GM21528 (cell line): ENCODE measurements at regions not wholly inside any gene's neighbourhood (a gene's known extent, or its start where the extent isn't known, plus 50 kb on each side); places are given as distances from the start of the nearest gene placed in this dataset.
"Not testable (repeated sequence)": the region's sequence is repeated elsewhere in the genome, so short reads cannot be mapped to it uniquely, and the experiment has no call there.

ENCODE experiments used
- ATAC-seq: cut with Tn5 transposase; IDR thresholded peaks from one replicate; pipeline ENCODE4 v1.9.1; 2021; ENCODE audit warnings: mild to moderate bottlenecking, moderate library complexity; ENCODE audit not compliant: unreplicated experiment, low FRiP score

DNA sequence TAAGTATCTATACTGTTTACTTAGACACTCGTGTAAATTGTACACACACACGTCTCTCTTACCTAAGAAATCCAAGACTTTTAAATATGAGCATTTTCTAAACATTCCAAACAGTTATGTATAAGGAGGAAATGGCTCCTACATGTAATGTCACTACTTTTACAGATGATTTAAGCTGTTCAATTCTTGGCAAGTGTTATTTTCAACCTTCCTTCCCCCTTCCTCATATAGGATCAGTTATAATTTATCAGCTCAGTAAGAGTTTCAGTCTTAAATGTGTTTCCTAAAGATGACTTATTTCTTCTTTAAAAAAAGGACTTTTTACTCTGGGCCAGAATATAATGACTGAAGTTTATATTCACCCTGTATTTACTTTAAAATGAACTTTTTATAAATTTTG, 601.1 kb downstream of the ANKRD50 start:
- ATAC-seq, result no peak

GRCh38 chr4:124111922-124112321, 600.6 kb downstream of the ANKRD50 start:
- no peak for ATAC-seq

GRCh38 chr4:124118061-124118460, 594.5 kb downstream of the ANKRD50 start:
- no peak for ATAC-seq

DNA sequence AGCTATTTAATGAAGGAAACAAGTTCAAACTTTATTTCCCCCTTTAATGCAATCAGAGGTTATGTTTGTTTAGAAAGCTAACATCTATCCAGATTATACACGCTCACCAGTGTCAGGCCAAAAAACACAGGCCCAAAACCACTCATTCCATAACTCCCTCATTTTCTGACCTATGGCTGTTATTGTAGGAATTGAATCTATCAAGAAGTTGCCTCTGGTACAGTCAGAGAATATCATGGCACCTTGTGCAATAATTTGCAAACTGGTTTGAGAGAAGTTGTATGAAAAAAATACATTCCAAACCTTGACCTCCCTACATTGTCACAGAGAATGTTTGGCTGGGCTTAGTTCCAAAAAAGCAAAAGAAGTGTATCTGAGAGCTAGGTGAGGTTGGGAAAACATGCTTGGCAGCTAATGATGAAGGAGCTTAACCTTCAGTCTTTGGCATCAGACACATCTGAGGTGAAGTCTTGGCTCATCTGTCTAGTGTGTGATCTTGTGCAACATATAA, 591.0 kb downstream of the ANKRD50 start:
- no peak for ATAC-seq

DNA sequence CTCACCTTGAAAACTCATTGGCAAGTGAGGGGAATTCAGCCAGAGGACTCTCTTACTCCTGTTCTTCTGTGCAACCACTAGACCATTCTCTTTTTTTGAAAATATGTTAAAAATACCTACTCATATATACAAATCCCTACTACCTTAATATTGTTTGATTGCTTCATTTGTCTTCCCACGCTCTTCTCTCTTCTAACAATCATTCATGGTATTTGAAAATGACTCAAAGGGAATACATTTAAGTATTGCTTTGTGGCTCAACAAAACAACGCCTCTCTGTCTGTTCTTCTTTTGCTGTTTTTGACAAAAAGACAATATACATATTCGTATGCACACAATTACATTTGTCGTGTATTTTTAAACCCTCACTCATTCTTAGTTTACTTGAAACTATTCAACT, 589.4 kb downstream of the ANKRD50 start:
- no peak for ATAC-seq

- no peak for ATAC-seq
These were observed 588.8 kb downstream of the ANKRD50 start for GRCh38 chr4:124123721-124124120.

GRCh38 chr4:124131324-124131723, 581.2 kb downstream of the ANKRD50 start:
- ATAC-seq, result not testable (repeated sequence)

- ATAC-seq, result no peak
These were observed 580.4 kb downstream of the ANKRD50 start for GRCh38 chr4:124132161-124132560.

GRCh38 chr4:124133753-124134152, 578.8 kb downstream of the ANKRD50 start:
- ATAC-seq, result no peak

DNA sequence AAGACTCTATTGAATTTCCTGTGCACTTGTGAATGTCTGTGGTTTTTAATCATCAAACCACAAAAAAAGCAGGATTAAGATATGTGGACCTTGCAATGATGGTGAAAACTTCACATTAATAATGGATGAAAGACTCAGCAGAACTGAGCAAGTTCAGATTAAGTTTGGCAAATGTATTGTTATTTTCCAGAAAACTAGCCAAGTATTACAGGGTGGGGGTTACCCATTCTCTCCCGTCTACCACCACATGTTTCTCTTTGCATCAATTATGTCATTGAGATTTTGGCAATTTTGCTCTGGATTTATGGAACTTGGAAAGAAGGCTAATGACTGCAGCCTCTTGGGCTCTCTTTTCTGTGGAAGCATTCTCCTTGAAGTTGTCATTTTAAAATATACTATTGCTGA, 577.1 kb downstream of the ANKRD50 start:
- ATAC-seq, result no peak

- ATAC-seq, result no peak
These were observed 573.5 kb downstream of the ANKRD50 start for GRCh38 chr4:124139044-124139443.

DNA sequence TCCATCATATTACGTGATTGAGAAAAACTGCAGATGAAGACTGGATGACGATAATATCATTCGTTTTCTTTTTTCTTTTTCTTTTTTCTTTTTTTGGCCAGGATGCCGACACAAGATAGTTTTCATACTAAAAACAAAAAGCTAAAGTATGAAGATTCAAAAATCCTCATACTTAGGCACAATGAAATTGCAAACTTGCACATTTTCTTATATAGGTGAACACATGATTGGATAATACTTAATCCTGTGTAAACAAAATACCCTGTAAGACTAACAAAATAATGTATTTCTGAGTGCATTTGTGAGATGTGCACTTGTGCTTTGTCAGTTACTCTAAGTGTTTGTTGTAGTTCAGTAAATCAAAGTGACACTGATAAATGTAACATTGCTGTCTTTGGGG, 568.9 kb downstream of the ANKRD50 start:
- ATAC-seq, result no peak

DNA sequence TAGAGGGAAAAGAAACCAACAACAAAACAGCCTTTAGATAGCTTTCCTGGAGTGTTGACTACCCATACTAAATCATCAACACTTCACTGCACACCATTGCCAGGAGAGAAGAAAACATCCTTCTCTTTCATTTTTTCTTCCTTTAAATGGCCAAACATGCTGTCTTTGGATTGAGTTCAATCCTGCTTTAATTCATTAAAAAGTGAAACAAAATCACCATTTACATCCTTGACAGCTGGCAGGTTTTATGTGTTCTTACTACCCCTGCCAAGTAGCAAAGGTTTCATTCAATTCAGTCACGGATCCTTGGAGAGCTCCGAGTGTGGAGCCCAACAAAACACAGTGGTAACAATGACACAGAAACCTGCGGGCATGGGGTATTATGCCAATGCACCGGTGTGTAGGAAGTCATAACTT, 568.3 kb downstream of the ANKRD50 start:
- ATAC-seq, result no peak

DNA sequence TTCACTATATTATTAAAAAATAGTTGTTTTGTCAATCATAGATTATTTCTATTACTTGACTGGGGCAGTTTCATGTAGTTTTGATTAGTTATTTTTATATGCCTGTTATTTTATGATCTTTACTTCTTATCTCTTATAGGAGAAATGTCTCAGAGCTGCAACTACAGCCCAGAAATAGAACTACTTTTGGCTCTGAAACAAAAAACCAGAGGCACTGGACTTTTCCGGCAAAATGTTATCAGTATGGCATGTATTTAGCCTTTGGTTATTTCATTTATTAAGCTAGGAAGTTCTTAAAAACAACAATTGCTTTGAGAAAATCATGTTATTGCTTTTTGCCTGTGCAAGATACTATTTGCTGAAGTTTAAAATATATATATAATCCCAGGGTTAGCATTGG, 566.5 kb downstream of the ANKRD50 start:
- no peak for ATAC-seq

DNA sequence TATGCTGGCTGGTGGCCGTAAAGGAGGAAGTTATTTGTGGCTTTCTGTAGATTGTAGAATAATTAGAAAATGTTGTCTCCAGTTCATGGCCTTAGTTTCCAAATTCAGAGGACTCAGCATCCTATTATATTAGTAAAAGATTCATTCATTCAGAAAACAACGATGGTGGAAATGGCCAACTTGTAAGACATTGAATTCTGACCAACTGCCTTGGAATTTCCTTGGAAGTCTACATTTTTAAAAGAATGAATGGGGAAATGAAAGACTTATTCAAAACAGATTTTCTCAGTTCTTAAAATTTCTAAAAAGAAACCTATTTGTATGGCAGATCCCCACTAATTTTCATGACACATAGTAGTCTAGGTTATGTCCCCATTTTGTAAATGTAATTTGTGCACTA, 561.5 kb downstream of the ANKRD50 start:
- no peak for ATAC-seq

DNA sequence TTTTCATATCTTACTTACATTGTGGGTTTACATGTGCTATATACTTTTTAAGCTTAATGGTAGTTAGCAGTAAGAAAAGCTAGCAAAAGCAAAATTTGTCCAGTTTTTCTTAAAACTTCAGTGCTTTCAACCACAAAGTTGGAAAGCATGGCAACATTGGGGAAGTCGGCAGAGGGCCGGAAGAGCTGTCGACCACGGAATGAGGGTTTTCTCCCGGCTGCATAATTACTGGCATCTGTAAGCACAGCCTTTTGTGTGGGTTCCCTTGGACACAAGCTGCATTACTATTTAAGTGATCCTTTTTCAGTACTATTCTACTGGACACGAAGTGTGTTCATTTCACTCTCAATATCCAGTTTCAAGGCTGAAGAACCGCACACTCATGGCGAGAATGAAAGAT, 560.4 kb downstream of the ANKRD50 start:
- ATAC-seq, result no peak

- no peak for ATAC-seq
These were observed 557.3 kb downstream of the ANKRD50 start for GRCh38 chr4:124155239-124155638.

DNA sequence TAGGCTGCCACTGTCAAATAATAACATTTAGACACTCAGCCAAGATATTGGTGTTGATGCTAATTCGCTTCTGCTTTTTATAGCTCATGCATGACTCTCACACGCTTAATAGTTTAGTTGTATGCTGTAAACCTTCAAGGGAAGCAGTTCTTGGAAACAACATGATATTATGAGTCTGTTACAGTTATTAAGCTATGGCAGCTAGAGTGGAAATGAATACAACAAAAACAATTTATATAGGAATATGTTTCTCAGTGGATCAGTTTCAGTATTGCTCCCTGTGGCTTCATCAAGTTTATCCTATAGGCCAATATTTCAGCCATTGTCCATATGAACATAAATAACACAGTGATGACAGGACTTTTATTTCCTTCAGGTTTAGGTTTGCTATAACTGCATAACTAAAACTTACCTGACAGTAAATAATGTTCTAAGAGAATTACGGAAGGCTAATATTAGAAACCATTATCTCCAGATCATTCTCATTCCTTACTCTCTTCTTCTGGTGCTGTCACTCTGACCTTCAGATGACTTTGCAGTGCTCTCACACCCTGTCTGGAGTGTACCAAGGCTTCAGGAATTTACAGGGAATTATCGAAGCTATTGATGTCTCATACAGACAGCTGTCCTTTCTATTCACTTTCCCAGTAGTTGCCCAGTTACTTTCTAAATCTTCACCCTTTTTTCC, 555.0 kb downstream of the ANKRD50 start:
- ATAC-seq, result no peak

- no peak for ATAC-seq
These were observed 549.1 kb downstream of the ANKRD50 start for GRCh38 chr4:124163401-124163800.

- ATAC-seq, result no peak
These were observed 544.9 kb downstream of the ANKRD50 start for GRCh38 chr4:124167602-124168001.

DNA sequence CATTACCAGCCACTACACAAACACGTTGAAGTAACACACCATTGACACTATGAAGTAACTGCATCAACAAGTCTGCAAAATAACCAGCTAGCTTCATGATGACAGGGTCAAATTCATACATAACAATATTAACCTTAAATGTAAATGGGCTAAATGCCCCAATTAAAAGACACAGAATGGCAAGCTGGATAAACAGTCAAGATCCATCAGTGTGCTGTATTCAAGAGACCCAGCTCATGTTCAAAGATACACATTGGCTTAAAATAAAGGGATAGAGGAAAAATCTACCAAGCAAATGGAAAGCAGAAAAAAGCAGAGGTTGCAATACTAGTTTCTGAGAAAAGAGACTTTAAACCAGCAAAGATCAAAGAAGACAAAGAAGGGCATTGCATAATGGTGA, 543.0 kb downstream of the ANKRD50 start:
- ATAC-seq, result not testable (repeated sequence)

GRCh38 chr4:124173912-124174311, 538.6 kb downstream of the ANKRD50 start:
- no peak for ATAC-seq
